HG03469 (cell line): ENCODE measurements at regions not wholly inside any gene's neighbourhood (a gene's known extent, or its start where the extent isn't known, plus 50 kb on each side); places are given as distances from the start of the nearest gene placed in this dataset.

Experiments used
- ATAC-seq: cut with Tn5 transposase; IDR thresholded peaks from one replicate; pipeline ENCODE4 v1.9.1; 2021; ENCODE audit warnings: mild to moderate bottlenecking, moderate library complexity, moderate number of reproducible peaks; ENCODE audit not compliant: unreplicated experiment

GRCh38 chr3:181457190-181457589 lies 254.5 kb upstream of the SOX2 start:
- ATAC-seq: no peak

GRCh38 chr3:181455276-181455675 lies 256.4 kb upstream of the SOX2 start:
- ATAC-seq: no peak

GRCh38 chr3:181454451-181455027 lies 257.2 kb upstream of the SOX2 start:
- ATAC-seq: no peak

- no peak for ATAC-seq
Observed at GRCh38 chr3:181446741-181447140, 265.0 kb upstream of the SOX2 start.

- ATAC-seq: no peak
Observed at GRCh38 chr3:181442066-181442465, 269.7 kb upstream of the SOX2 start.

- no peak for ATAC-seq
Observed at GRCh38 chr3:181432992-181433391, 278.7 kb upstream of the SOX2 start.

GRCh38 chr3:181431748-181432147 lies 280.0 kb upstream of the SOX2 start:
- ATAC-seq: no peak

GRCh38 chr3:181425074-181425473 lies 286.7 kb upstream of the SOX2 start:
- ATAC-seq: no peak

GRCh38 chr3:181418233-181418632 lies 293.5 kb upstream of the SOX2 start:
- ATAC-seq: no peak

GRCh38 chr3:181417748-181418147 lies 294.0 kb upstream of the SOX2 start:
- no peak for ATAC-seq

GRCh38 chr3:181410870-181411269 lies 300.9 kb upstream of the SOX2 start:
- ATAC-seq: no peak

GRCh38 chr3:181403876-181404660 lies 307.7 kb upstream of the SOX2 start:
- ATAC-seq: no peak

GRCh38 chr3:181402347-181402746 lies 309.4 kb upstream of the SOX2 start:
- ATAC-seq: no peak

- ATAC-seq: no peak
Observed at GRCh38 chr3:181384970-181385369, 326.8 kb upstream of the SOX2 start.

- no peak for ATAC-seq
Observed at GRCh38 chr3:181383760-181384159, 328.0 kb upstream of the SOX2 start.

- no peak for ATAC-seq
Observed at GRCh38 chr3:181383201-181383600, 328.5 kb upstream of the SOX2 start.

GRCh38 chr3:181382656-181383055 lies 329.1 kb upstream of the SOX2 start:
- ATAC-seq: no peak

- no peak for ATAC-seq
Observed at GRCh38 chr3:181379278-181379677, 332.4 kb upstream of the SOX2 start.

- ATAC-seq: no peak
Observed at GRCh38 chr3:181369637-181370036, 342.1 kb upstream of the SOX2 start.

GRCh38 chr3:181363231-181363630 lies 348.5 kb upstream of the SOX2 start:
- ATAC-seq: no peak

- ATAC-seq: no peak
Observed at GRCh38 chr3:181362378-181362777, 349.3 kb upstream of the SOX2 start.

- ATAC-seq: peak; percentile 91
Observed at GRCh38 chr3:181358562-181358961, 353.2 kb upstream of the SOX2 start.

- no peak for ATAC-seq
Observed at GRCh38 chr3:181358060-181358459, 353.7 kb upstream of the SOX2 start.
